Activated CD8-positive, alpha-beta memory T cell treated with anti-CD3 and anti-CD28 coated beads for 48 hours (primary cell): ENCODE measurements at regions not wholly inside any gene's neighbourhood (a gene's known extent, or its start where the extent isn't known, plus 50 kb on each side); places are given as distances from the start of the nearest gene placed in this dataset.
"Not testable (repeated sequence)": the region's sequence is repeated elsewhere in the genome, so short reads cannot be mapped to it uniquely, and the experiment has no call there.

ENCODE experiments used
- DNase-seq, 3 experiments: peaks; one replicate each; pipeline ENCODE4 v3.0.0-alpha.2; 2020; ENCODE audit warnings: low read depth in 2 of 3, low spot score in 2 of 3

- DNase-seq: no peak
Observed at GRCh38 chr2:11950896-11951295, 204.5 kb downstream of the LPIN1 start.

- not testable (repeated sequence) for DNase-seq
Observed at GRCh38 chr2:11951492-11951891, 205.1 kb downstream of the LPIN1 start.

GRCh38 chr2:11953258-11953657 is 206.8 kb downstream of the LPIN1 start:
- no peak for DNase-seq

- no peak for DNase-seq
Observed at GRCh38 chr2:11955314-11955713, 208.9 kb downstream of the LPIN1 start.

GRCh38 chr2:11955884-11956291 is 209.5 kb downstream of the LPIN1 start:
- no peak for DNase-seq

- DNase-seq: no peak
Observed at GRCh38 chr2:11962707-11963328, 216.4 kb downstream of the LPIN1 start.

- no peak for DNase-seq
Observed at GRCh38 chr2:11963966-11964365, 217.5 kb downstream of the LPIN1 start.

- no peak for DNase-seq
Observed at GRCh38 chr2:11967946-11968465, 221.6 kb downstream of the LPIN1 start.

- no peak for DNase-seq
Observed at GRCh38 chr2:11968521-11968920, 222.1 kb downstream of the LPIN1 start.

- DNase-seq: no peak
Observed at GRCh38 chr2:11969774-11970173, 223.3 kb downstream of the LPIN1 start.

GRCh38 chr2:11974573-11974972 is 228.1 kb downstream of the LPIN1 start:
- DNase-seq: no peak

- no peak for DNase-seq
Observed at GRCh38 chr2:11975373-11975772, 228.9 kb downstream of the LPIN1 start.

- no peak for DNase-seq
Observed at GRCh38 chr2:11976073-11976472, 229.6 kb downstream of the LPIN1 start.

- DNase-seq: no peak
Observed at GRCh38 chr2:11977766-11978524, 231.5 kb downstream of the LPIN1 start.

GRCh38 chr2:11980809-11981208 is 234.4 kb downstream of the LPIN1 start:
- no peak for DNase-seq

- DNase-seq: no peak
Observed at GRCh38 chr2:11983401-11983800, 237.0 kb downstream of the LPIN1 start.

- DNase-seq: no peak
Observed at GRCh38 chr2:11983870-11984269, 237.4 kb downstream of the LPIN1 start.

- DNase-seq: no peak
Observed at GRCh38 chr2:11984316-11985158, 238.1 kb downstream of the LPIN1 start.

GRCh38 chr2:11985817-11986566 is 239.6 kb downstream of the LPIN1 start:
- DNase-seq: no peak

GRCh38 chr2:11987151-11987550 is 240.7 kb downstream of the LPIN1 start:
- DNase-seq: no peak
